Right atrium auricular region (tissue), 2 donors: ENCODE measurements at regions not wholly inside any gene's neighbourhood (a gene's known extent, or its start where the extent isn't known, plus 50 kb on each side); places are given as distances from the start of the nearest gene placed in this dataset.
"Not testable (repeated sequence)": the region's sequence is repeated elsewhere in the genome, so short reads cannot be mapped to it uniquely, and the experiment has no call there.

Experiments used
- DNase-seq: peaks from one replicate; pipeline ENCODE4 v3.0.0-alpha.2; 2019; ENCODE audit warnings: low spot score
- H3K27ac ChIP-seq, 2 donors: fragments of 200-600 bp; sonication (generic); 1 replicate in 1 of 2; 2 replicates in 1 of 2; pipeline ENCODE4 v1.5.1; 2016 to 2019
- H3K27me3 ChIP-seq, 2 donors: fragments of 200-600 bp; sonication (generic); one replicate each; pipeline versions ENCODE4 v1.5.1 to v1.6.0; 2017 to 2019
- H3K36me3 ChIP-seq: fragments of 200-600 bp; sonication (generic); one replicate; pipeline ENCODE4 v1.5.1; 2016
- H3K4me1 ChIP-seq, 2 donors: fragments of 200-600 bp; sonication (generic); one replicate each; pipeline versions ENCODE4 v1.5.1 to v1.6.0; 2017 to 2019
- H3K4me3 ChIP-seq, 2 donors: fragments of 200-600 bp; sonication (generic); 1 replicate in 1 of 2; 2 replicates in 1 of 2; pipeline ENCODE4 v1.5.1; 2017 to 2019; ENCODE audit warnings: mild to moderate bottlenecking in 1 of 2, moderate library complexity in 1 of 2
- H3K9me3 ChIP-seq, 2 donors: fragments of 200-600 bp; sonication (generic); one replicate each; pipeline ENCODE4 v1.5.1; 2019
- TF ChIP-seq, protein P1 (sequence below), 2 donors: fragments of 200-600 bp; sonication (generic); IDR thresholded peaks; one replicate each; pipeline ENCODE4 v1.5.1; 2019; ENCODE audit warnings: antibody characterized with exemption in 2 of 2

GRCh38 chr6:22206106-22206505, 90.7 kb downstream of the PRL start:
- H3K9me3 ChIP-seq: no peaks in the 10 kb centered on the region
- H3K4me3 ChIP-seq: no peak overlapping the region
- no peaks in the 10 kb centered on the region for H3K36me3 ChIP-seq
- H3K4me1 ChIP-seq: no peaks in the 10 kb centered on the region
- no peaks in the 10 kb centered on the region for H3K27me3 ChIP-seq
- no peak overlapping the region for H3K27ac ChIP-seq
- TF ChIP-seq, protein P1, sequence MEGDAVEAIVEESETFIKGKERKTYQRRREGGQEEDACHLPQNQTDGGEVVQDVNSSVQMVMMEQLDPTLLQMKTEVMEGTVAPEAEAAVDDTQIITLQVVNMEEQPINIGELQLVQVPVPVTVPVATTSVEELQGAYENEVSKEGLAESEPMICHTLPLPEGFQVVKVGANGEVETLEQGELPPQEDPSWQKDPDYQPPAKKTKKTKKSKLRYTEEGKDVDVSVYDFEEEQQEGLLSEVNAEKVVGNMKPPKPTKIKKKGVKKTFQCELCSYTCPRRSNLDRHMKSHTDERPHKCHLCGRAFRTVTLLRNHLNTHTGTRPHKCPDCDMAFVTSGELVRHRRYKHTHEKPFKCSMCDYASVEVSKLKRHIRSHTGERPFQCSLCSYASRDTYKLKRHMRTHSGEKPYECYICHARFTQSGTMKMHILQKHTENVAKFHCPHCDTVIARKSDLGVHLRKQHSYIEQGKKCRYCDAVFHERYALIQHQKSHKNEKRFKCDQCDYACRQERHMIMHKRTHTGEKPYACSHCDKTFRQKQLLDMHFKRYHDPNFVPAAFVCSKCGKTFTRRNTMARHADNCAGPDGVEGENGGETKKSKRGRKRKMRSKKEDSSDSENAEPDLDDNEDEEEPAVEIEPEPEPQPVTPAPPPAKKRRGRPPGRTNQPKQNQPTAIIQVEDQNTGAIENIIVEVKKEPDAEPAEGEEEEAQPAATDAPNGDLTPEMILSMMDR (IDR thresholded peaks at IDR 0.05): no peak
- DNase-seq: no peak

GRCh38 chr6:22208026-22208425, 88.8 kb downstream of the PRL start:
- no peaks in the 10 kb centered on the region for H3K36me3 ChIP-seq
- no peaks in the 10 kb centered on the region for H3K4me1 ChIP-seq
- no peak overlapping the region for H3K4me3 ChIP-seq
- H3K9me3 ChIP-seq: no peaks in the 10 kb centered on the region
- no peaks in the 10 kb centered on the region for H3K27me3 ChIP-seq
- TF ChIP-seq, protein P1 (IDR thresholded peaks at IDR 0.05): no peak
- no peak for DNase-seq
- H3K27ac ChIP-seq: no peak overlapping the region

DNA sequence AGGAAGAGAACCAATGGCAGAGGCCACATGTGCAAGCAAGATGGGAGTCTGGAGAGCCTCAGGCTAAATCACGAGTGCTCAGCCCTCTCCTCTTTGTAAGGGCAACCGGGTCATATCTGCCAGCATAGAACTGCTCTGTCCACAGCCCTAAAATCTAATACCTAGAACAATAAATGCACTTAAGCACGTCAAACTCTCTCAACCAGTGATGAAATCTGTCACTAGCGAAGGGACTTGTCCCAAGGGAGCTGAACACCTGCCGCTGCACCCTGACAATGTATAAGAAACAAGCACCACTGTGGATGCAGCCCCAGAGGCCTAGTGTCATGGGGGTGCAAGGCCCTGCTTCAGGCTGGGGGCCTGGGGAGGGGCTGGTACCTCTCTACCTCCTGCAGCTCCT, 82.5 kb downstream of the PRL start:
- Histone ChIP-seq H3K9me3 (no peaks in the 10 kb centered on the region), H3K36me3 (no peaks in the 10 kb centered on the region), H3K4me1 (no peaks in the 10 kb centered on the region), H3K27ac (no peak overlapping the region), H3K27me3 (no peaks in the 10 kb centered on the region), H3K4me3 (no peak overlapping the region)
- TF ChIP-seq, protein P1 (IDR thresholded peaks at IDR 0.05): no peak
- DNase-seq: no peak

DNA sequence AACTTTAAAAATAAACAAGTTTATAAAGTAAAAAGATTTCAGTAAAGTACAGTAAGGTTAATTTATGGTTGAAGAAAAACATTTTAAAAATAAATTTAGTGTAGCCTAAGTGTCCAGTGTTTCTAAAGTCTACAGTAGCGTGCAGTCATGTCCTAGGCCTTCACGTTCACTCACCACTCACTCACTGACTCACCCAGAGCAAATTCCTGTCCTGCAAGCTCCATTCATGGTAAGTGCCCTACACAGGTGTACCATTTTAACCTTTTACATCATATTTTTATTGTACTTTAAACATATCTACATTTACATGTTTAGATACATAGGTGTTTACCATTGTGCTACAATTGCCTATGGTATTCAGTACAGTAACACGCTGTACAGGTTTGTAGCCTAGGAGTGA, 81.4 kb downstream of the PRL start:
- not testable (repeated sequence) for H3K9me3 ChIP-seq, H3K27me3 ChIP-seq, H3K4me1 ChIP-seq, H3K36me3 ChIP-seq, DNase-seq, H3K4me3 ChIP-seq, H3K27ac ChIP-seq

- Histone ChIP-seq H3K27ac (no peak overlapping the region), H3K36me3 (no peaks in the 10 kb centered on the region), H3K4me3 (no peak overlapping the region), H3K4me1 (no peaks in the 10 kb centered on the region), H3K9me3 (no peaks in the 10 kb centered on the region), H3K27me3 (no peaks in the 10 kb centered on the region)
- TF ChIP-seq, protein P1 (IDR thresholded peaks at IDR 0.05): no peak
- DNase-seq: no peak
Observed at GRCh38 chr6:22218410-22218809, 78.4 kb downstream of the PRL start.

GRCh38 chr6:22219925-22220324, 76.9 kb downstream of the PRL start:
- TF ChIP-seq, protein P1 (IDR thresholded peaks at IDR 0.05): no peak
- H3K27me3 ChIP-seq: no peaks in the 10 kb centered on the region
- H3K9me3 ChIP-seq: no peaks in the 10 kb centered on the region
- H3K27ac ChIP-seq: no peak overlapping the region
- DNase-seq: no peak
- no peak overlapping the region for H3K4me3 ChIP-seq
- H3K4me1 ChIP-seq: no peaks in the 10 kb centered on the region
- no peaks in the 10 kb centered on the region for H3K36me3 ChIP-seq
